HG02870 (cell line): ENCODE measurements at regions not wholly inside any gene's neighbourhood (a gene's known extent, or its start where the extent isn't known, plus 50 kb on each side); places are given as distances from the start of the nearest gene placed in this dataset.

Experiments used
- ATAC-seq: cut with Tn5 transposase; IDR thresholded peaks from one replicate; pipeline ENCODE4 v1.9.1; 2021; ENCODE audit warnings: mild to moderate bottlenecking, moderate library complexity; ENCODE audit not compliant: unreplicated experiment

- ATAC-seq: no peak
Measured at GRCh38 chr20:43316271-43316670, 126.6 kb upstream of the PTPRT start.

GRCh38 chr20:43309266-43309665 is 119.6 kb upstream of the PTPRT start:
- no peak for ATAC-seq

GRCh38 chr20:43306837-43307236 is 117.1 kb upstream of the PTPRT start:
- ATAC-seq: no peak

GRCh38 chr20:43305749-43306148 is 116.0 kb upstream of the PTPRT start:
- no peak for ATAC-seq

GRCh38 chr20:43304598-43304997 is 114.9 kb upstream of the PTPRT start:
- no peak for ATAC-seq

GRCh38 chr20:43302936-43303335 is 113.2 kb upstream of the PTPRT start:
- no peak for ATAC-seq

- ATAC-seq: no peak
Measured at GRCh38 chr20:43300901-43301300, 111.2 kb upstream of the PTPRT start.

GRCh38 chr20:43295781-43296180 is 106.1 kb upstream of the PTPRT start:
- ATAC-seq: no peak

GRCh38 chr20:43295263-43295662 is 105.6 kb upstream of the PTPRT start:
- ATAC-seq: no peak

- ATAC-seq: no peak
Measured at GRCh38 chr20:43294031-43294430, 104.3 kb upstream of the PTPRT start.

GRCh38 chr20:43293068-43293786 is 103.5 kb upstream of the PTPRT start:
- ATAC-seq: no peak

- no peak for ATAC-seq
Measured at GRCh38 chr20:43292222-43292621, 102.5 kb upstream of the PTPRT start.

GRCh38 chr20:43287637-43288036 is 97.9 kb upstream of the PTPRT start:
- no peak for ATAC-seq

- no peak for ATAC-seq
Measured at GRCh38 chr20:43285170-43285569, 95.5 kb upstream of the PTPRT start.

GRCh38 chr20:43284486-43284885 is 94.8 kb upstream of the PTPRT start:
- no peak for ATAC-seq

GRCh38 chr20:43283126-43283525 is 93.4 kb upstream of the PTPRT start:
- no peak for ATAC-seq

GRCh38 chr20:43271980-43272379 is 82.3 kb upstream of the PTPRT start:
- no peak for ATAC-seq

- ATAC-seq: no peak
Measured at GRCh38 chr20:43265449-43265848, 75.7 kb upstream of the PTPRT start.

- no peak for ATAC-seq
Measured at GRCh38 chr20:43263226-43263625, 73.5 kb upstream of the PTPRT start.

- no peak for ATAC-seq
Measured at GRCh38 chr20:43262341-43262740, 72.6 kb upstream of the PTPRT start.

GRCh38 chr20:43255877-43256276 is 66.2 kb upstream of the PTPRT start:
- ATAC-seq: no peak

GRCh38 chr20:43252761-43253160 is 63.1 kb upstream of the PTPRT start:
- ATAC-seq: no peak

- no peak for ATAC-seq
Measured at GRCh38 chr20:43248341-43248740, 58.6 kb upstream of the PTPRT start.
